A549 (cell line): ENCODE measurements at regions not wholly inside any gene's neighbourhood (a gene's known extent, or its start where the extent isn't known, plus 50 kb on each side); places are given as distances from the start of the nearest gene placed in this dataset.

Experiments used
- ATAC-seq, 2 experiments: fragments of 200-7000 bp in 1 of 2; fragments of >200 bp in 1 of 2; cut with Nextera tagmentation in 1 of 2; cut with Tn5 transposase in 1 of 2; 3 replicates each; pipeline versions ENCODE4 v1.8.0 to v1.9.1; 2018 to 2020; ENCODE audit warnings: mild to moderate bottlenecking in 1 of 2, moderate library complexity in 1 of 2
- CTCF ChIA-PET: fragments of 300-600 bp; sonication (Branson Sonifier 250); formaldehyde crosslinking; extraction: SDS; loops from one replicate; lab custom pipeline; 2021; ENCODE audit warnings: antibody characterized with exemption, inconsistent platforms; lab: Yijun Ruan, JAX
- POLR2A ChIA-PET: fragments of 350-600 bp; formaldehyde crosslinking; extraction: SDS; loops from one replicate; lab custom pipeline; 2021; ENCODE audit warnings: antibody characterized with exemption, inconsistent platforms; lab: Yijun Ruan, JAX
- DNase-seq, 2 experiments: peaks; one replicate each; pipeline versions ENCODE4 v3.0.0 to v3.0.0-alpha.2; 2011 to 2016; ENCODE audit warnings: low read depth in 1 of 2, low spot score in 1 of 2
- FAIRE-seq: peaks from 2 replicates; lab custom pipeline; 2011; peaks lifted over from hg19 to GRCh38; lab: Jason Lieb, UNC
- H3K27ac ChIP-seq, 2 experiments: fragments of >200 bp; sonication (Bioruptor Twin); formaldehyde crosslinking; 3 replicates each; pipeline ENCODE4 v1.5.1; 2016 to 2017
- H3K4me1 ChIP-seq: fragments of >200 bp; sonication (Bioruptor Twin); formaldehyde crosslinking; 3 replicates; pipeline ENCODE4 v1.6.1; 2016
- H3K4me2 ChIP-seq: fragments of >200 bp; sonication (Bioruptor Twin); formaldehyde crosslinking; 3 replicates; pipeline ENCODE4 v1.6.1; 2016
- H3K4me3 ChIP-seq: fragments of >200 bp; sonication (Bioruptor Twin); formaldehyde crosslinking; 3 replicates; pipeline ENCODE4 v1.5.1; 2016
- H3K9me3 ChIP-seq: fragments of >200 bp; sonication (Bioruptor Twin); formaldehyde crosslinking; 3 replicates; pipeline ENCODE4 v1.6.1; 2016
- BCL3 ChIP-seq: fragments of >200 bp; sonication (Bioruptor Twin); formaldehyde crosslinking; IDR thresholded peaks from 3 replicates; pipeline ENCODE4 v1.6.1; 2016
- CBX2 ChIP-seq: fragments of 200-600 bp; sonication (generic); IDR thresholded peaks from 2 replicates; pipeline ENCODE4 v1.6.1; 2016; ENCODE audit warnings: low read depth, mild to moderate bottlenecking, borderline replicate concordance
- CHD2 ChIP-seq: fragments of 150-350 bp; IDR thresholded peaks from 2 replicates; pipeline ENCODE4 v1.6.1; 2014; ENCODE audit warnings: low read length; ENCODE audit not compliant: partially characterized antibody
- FOSB ChIP-seq: fragments of 250-450 bp; sonication (Bioruptor Pico); IDR thresholded peaks from 2 replicates; pipeline ENCODE4 v1.5.0; 2020; ENCODE audit warnings: mild to moderate bottlenecking, moderate library complexity
- HDAC2 ChIP-seq: fragments of 200-600 bp; sonication (generic); IDR thresholded peaks from 2 replicates; pipeline ENCODE4 v1.6.1; 2016
- HEYL ChIP-seq: fragments of 250-450 bp; sonication (Bioruptor Pico); IDR thresholded peaks from 2 replicates; pipeline ENCODE4 v1.8.0; 2021; ENCODE audit warnings: mild to moderate bottlenecking, moderate library complexity
- HOXB5 ChIP-seq: fragments of 250-450 bp; sonication (Bioruptor Pico); IDR thresholded peaks from 2 replicates; pipeline ENCODE4 v1.5.0; 2020; ENCODE audit warnings: mild to moderate bottlenecking, moderate library complexity
- JUNB ChIP-seq: fragments of >200 bp; sonication (Bioruptor Twin); formaldehyde crosslinking; IDR thresholded peaks from 2 replicates; pipeline ENCODE4 v1.6.1; 2016
- KDM1A ChIP-seq: fragments of 200-600 bp; sonication (generic); IDR thresholded peaks from 2 replicates; pipeline ENCODE4 v1.6.1; 2016; ENCODE audit warnings: low read depth, mild to moderate bottlenecking
- MAFK ChIP-seq: fragments of 450-650 bp; IDR thresholded peaks from 2 replicates; pipeline ENCODE4 v1.6.1; 2014; ENCODE audit not compliant: partially characterized antibody
- NR3C1 ChIP-seq: fragments of >200 bp; sonication (Bioruptor Twin); formaldehyde crosslinking; IDR thresholded peaks from 3 replicates; pipeline ENCODE4 v1.6.1; 2017
- PHF8 ChIP-seq: fragments of 200-600 bp; sonication (generic); IDR thresholded peaks from 2 replicates; pipeline ENCODE4 v1.6.1; 2016; ENCODE audit warnings: low read depth, mild to moderate bottlenecking, antibody characterized with exemption, moderate library complexity, borderline replicate concordance
- RFX5 ChIP-seq: fragments of 450-650 bp; IDR thresholded peaks from 2 replicates; pipeline ENCODE4 v1.7.1; 2014; ENCODE audit warnings: antibody characterized with exemption, mild to moderate bottlenecking, moderate library complexity
- RNF2 ChIP-seq: fragments of 200-600 bp; sonication (generic); IDR thresholded peaks from 2 replicates; pipeline ENCODE4 v1.6.1; 2016; ENCODE audit warnings: low read depth, mild to moderate bottlenecking, antibody characterized with exemption, moderate library complexity, borderline replicate concordance
- ZC3H11A ChIP-seq: fragments of 450-650 bp; IDR thresholded peaks from 2 replicates; pipeline ENCODE4 v1.6.1; 2014; ENCODE audit warnings: antibody characterized with exemption, mild to moderate bottlenecking
- ZFP36 ChIP-seq: fragments of 450-650 bp; IDR thresholded peaks from 2 replicates; pipeline ENCODE4 v1.6.1; 2014; ENCODE audit warnings: borderline replicate concordance; ENCODE audit not compliant: partially characterized antibody
- WGBS: methylation state at CpG from one replicate; pipeline ENCODE4 v1.1.6; 2017; ENCODE audit errors: missing lambda C conversion rate; 5-methylcytosine and 5-hydroxymethylcytosine counted together
- TF ChIP-seq, protein P1 (sequence below): IDR thresholded peaks from 2 replicates; pipeline ENCODE4 v1.6.1; 2012; ENCODE audit warnings: low read depth, borderline replicate concordance
- TF ChIP-seq, protein P2 (sequence below): IDR thresholded peaks from 2 replicates; pipeline ENCODE4 v1.6.1; 2012
- TF ChIP-seq, protein P3 (sequence below): fragments of >200 bp; sonication (Bioruptor Twin); formaldehyde crosslinking; IDR thresholded peaks from 2 replicates; pipeline ENCODE4 v1.6.1; 2016
- TF ChIP-seq, protein P4 (sequence below): IDR thresholded peaks from 2 replicates; pipeline ENCODE4 v1.6.1; 2012
- TF ChIP-seq, protein P5 (sequence below): fragments of 150-350 bp; IDR thresholded peaks from 2 replicates; pipeline ENCODE4 v1.6.1; 2014; ENCODE audit warnings: low read depth, mild to moderate bottlenecking, low read length

- TF ChIP-seq, protein P1, sequence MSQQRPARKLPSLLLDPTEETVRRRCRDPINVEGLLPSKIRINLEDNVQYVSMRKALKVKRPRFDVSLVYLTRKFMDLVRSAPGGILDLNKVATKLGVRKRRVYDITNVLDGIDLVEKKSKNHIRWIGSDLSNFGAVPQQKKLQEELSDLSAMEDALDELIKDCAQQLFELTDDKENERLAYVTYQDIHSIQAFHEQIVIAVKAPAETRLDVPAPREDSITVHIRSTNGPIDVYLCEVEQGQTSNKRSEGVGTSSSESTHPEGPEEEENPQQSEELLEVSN = no peak
- TF ChIP-seq RNF2 = no peak
- TF ChIP-seq HDAC2 = no peak
- no peak for TF ChIP-seq RFX5
- TF ChIP-seq CBX2 = no peak
- no peak for TF ChIP-seq KDM1A
Measured at GRCh38 chr12:34286934-34287333, 264.6 kb downstream of the ALG10 start (continued).

DNA sequence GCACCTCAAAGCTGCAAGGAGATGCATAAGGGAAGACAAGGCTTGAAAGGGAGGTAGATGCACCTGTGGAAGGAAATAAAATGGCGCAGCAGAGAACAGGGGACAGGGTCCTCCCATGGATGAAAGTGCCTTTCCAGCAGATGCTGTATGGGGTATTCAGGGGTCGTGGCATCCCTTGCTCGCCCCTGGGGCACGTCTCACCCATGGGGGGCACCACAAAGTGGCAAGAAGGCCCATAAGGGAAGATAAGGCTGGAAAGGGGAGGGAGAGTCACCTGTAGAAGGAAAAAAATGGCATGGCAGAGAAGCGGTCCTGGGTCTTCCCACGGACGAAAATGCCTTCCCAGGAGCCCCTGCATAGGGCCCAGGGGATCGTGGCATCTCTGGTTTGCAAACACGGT lies 265.1 kb downstream of the ALG10 start:
- Histone ChIP-seq H3K4me3 (no peak overlapping the region), H3K9me3 (peaks cover 8% of the 10 kb centered on the region; the same call in 1 of the 3 replicates), H3K4me1 (peaks cover 4% of the 10 kb centered on the region; the same call in 1 of the 3 replicates), H3K27ac (no peak overlapping the region), H3K4me2 (no peak overlapping the region)
- CTCF ChIA-PET = no interaction called here
- POLR2A ChIA-PET = no interaction called here
- TF ChIP-seq RFX5 (no peak), JUNB (no peak), HOXB5 (CRISPR knock-in tag) (no peak), CHD2 (no peak), MAFK (no peak), KDM1A (no peak), FOSB (CRISPR knock-in tag) (no peak), BCL3 (no peak), NR3C1 (no peak), PHF8 (no peak), HEYL (no peak), ZFP36 (no peak), CBX2 (no peak), ZC3H11A (no peak)
- TF ChIP-seq, protein P2, sequence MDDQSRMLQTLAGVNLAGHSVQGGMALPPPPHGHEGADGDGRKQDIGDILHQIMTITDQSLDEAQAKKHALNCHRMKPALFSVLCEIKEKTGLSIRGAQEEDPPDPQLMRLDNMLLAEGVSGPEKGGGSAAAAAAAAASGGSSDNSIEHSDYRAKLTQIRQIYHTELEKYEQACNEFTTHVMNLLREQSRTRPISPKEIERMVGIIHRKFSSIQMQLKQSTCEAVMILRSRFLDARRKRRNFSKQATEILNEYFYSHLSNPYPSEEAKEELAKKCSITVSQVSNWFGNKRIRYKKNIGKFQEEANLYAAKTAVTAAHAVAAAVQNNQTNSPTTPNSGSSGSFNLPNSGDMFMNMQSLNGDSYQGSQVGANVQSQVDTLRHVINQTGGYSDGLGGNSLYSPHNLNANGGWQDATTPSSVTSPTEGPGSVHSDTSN = no peak
- TF ChIP-seq, protein P3, sequence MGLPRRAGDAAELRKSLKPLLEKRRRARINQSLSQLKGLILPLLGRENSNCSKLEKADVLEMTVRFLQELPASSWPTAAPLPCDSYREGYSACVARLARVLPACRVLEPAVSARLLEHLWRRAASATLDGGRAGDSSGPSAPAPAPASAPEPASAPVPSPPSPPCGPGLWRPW = no peak
- TF ChIP-seq, protein P4, sequence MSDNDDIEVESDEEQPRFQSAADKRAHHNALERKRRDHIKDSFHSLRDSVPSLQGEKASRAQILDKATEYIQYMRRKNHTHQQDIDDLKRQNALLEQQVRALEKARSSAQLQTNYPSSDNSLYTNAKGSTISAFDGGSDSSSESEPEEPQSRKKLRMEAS = no peak
- TF ChIP-seq, protein P5, sequence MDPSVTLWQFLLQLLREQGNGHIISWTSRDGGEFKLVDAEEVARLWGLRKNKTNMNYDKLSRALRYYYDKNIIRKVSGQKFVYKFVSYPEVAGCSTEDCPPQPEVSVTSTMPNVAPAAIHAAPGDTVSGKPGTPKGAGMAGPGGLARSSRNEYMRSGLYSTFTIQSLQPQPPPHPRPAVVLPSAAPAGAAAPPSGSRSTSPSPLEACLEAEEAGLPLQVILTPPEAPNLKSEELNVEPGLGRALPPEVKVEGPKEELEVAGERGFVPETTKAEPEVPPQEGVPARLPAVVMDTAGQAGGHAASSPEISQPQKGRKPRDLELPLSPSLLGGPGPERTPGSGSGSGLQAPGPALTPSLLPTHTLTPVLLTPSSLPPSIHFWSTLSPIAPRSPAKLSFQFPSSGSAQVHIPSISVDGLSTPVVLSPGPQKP = no peak
- TF ChIP-seq, protein P1 = no peak
- DNase-seq = no peak
- no peak for ATAC-seq
- no peak for FAIRE-seq
- WGBS = 19% methylated on average over 9 of the region's 9 CpGs
